ENCODE measurements at regions not wholly inside any gene's neighbourhood (a gene's known extent, or its start where the extent isn't known, plus 50 kb on each side); places are given as distances from the start of the nearest gene placed in this dataset.

DNA sequence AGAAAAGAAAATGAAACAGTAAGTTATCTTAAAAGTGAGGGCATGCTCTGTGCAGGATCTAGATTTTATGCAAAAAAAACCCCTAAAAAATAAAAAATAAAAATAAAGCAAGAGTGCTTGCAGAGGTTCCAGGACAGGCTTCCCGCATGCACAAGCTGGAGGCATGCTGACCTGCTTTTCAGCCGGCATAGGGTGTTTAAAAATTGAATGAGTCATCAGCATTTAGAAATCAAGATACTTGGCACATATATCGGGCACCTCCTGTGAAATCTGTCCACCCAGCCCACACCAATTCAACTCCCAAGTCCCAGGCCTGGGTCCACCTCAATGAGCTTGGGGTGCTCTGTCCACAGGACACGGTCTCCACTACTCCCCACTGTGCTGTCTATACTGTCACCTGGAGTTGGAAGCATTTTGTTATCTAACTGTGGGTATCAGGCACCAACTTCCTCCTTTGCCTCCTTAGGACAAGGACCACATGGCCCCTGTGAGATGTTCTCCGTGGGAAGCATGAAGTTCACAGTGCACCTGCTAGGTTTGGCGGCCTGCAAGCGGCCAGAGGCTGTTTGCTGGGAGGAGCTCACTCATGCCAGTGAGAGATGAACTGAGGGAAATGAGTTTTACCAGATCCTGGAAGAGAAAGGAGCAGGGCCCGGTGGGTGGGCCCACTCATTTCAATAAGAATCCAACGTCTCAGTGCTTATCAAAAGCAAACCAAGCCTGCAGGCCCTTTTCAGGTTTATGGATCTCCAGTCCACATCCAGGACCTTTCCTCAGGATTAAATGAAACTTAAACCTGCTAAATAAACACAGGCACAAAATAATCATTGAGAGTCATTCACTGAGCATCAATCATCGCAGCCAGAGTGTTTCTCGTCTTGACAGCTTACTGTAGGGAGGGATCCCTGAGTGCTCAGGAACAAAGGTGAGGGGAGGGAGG is 121.1 kb downstream of the FOXA2 start:
- no peak for DNase-seq (ENCODE audit: low read depth)
- TF ChIP-seq, protein P1, sequence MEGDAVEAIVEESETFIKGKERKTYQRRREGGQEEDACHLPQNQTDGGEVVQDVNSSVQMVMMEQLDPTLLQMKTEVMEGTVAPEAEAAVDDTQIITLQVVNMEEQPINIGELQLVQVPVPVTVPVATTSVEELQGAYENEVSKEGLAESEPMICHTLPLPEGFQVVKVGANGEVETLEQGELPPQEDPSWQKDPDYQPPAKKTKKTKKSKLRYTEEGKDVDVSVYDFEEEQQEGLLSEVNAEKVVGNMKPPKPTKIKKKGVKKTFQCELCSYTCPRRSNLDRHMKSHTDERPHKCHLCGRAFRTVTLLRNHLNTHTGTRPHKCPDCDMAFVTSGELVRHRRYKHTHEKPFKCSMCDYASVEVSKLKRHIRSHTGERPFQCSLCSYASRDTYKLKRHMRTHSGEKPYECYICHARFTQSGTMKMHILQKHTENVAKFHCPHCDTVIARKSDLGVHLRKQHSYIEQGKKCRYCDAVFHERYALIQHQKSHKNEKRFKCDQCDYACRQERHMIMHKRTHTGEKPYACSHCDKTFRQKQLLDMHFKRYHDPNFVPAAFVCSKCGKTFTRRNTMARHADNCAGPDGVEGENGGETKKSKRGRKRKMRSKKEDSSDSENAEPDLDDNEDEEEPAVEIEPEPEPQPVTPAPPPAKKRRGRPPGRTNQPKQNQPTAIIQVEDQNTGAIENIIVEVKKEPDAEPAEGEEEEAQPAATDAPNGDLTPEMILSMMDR (IDR thresholded peaks at IDR 0.05; ENCODE audit: insufficient read depth, low read length, poor library complexity, severe bottlenecking): no peak
- no peaks in the 10 kb centered on the region for H3K27me3 ChIP-seq (ENCODE audit: control insufficient read depth, insufficient read depth, low read length)
- H3K4me3 ChIP-seq (ENCODE audit: low read depth, low read length): no peak overlapping the region
- H3K36me3 ChIP-seq (ENCODE audit: control insufficient read depth, insufficient read depth, low read length): no peaks in the 10 kb centered on the region

DNA sequence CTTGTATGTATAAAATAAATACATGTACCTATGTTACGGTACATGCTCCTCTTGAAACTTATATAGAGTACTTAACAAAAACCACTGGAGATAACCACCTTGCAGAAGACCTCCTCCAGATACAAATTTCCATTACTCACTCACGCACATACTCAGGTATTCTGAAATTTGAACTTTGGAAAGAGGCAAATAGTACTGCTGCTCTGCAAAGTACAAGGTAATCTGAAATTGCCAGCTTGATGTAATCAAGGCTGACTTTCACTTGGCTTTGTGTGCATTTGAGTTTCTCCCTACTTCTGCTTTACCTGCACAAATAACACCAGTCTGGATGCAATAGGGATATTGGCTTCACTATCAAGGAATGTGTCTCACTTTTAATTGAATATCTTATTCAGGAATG is 123.6 kb downstream of the FOXA2 start:
- no peaks in the 10 kb centered on the region for H3K36me3 ChIP-seq (ENCODE audit: control insufficient read depth, insufficient read depth, low read length)
- TF ChIP-seq, protein P1 (IDR thresholded peaks at IDR 0.05; ENCODE audit: insufficient read depth, low read length, poor library complexity, severe bottlenecking): no peak
- DNase-seq (ENCODE audit: low read depth): no peak
- no peak overlapping the region for H3K4me3 ChIP-seq (ENCODE audit: low read depth, low read length)
- no peaks in the 10 kb centered on the region for H3K27me3 ChIP-seq (ENCODE audit: control insufficient read depth, insufficient read depth, low read length)

DNA sequence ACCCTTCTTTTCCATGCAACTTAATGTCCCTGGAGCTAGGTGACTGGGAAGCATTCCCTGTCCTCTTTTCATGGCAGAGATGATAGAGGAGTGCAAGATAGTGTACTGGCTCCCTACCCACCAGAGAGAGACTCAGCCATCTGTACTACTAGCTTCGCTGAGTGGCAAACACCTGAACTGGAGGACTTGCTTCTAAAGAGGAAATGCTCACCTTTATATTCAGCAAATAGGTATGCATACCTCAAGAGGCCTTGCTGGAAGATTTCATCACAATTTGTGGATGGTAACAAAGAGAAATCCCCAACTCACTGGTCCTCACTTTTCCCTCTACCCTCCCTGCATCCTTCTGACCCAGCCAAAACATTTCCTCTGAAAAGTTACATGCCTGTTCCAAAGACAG is 124.1 kb downstream of the FOXA2 start:
- Histone ChIP-seq H3K27me3 (ENCODE audit: control insufficient read depth, insufficient read depth, low read length) (no peaks in the 10 kb centered on the region), H3K4me3 (ENCODE audit: low read depth, low read length) (no peak overlapping the region), H3K36me3 (ENCODE audit: control insufficient read depth, insufficient read depth, low read length) (no peaks in the 10 kb centered on the region)
- no peak for DNase-seq (ENCODE audit: low read depth)
- TF ChIP-seq, protein P1 (IDR thresholded peaks at IDR 0.05; ENCODE audit: insufficient read depth, low read length, poor library complexity, severe bottlenecking): no peak

DNA sequence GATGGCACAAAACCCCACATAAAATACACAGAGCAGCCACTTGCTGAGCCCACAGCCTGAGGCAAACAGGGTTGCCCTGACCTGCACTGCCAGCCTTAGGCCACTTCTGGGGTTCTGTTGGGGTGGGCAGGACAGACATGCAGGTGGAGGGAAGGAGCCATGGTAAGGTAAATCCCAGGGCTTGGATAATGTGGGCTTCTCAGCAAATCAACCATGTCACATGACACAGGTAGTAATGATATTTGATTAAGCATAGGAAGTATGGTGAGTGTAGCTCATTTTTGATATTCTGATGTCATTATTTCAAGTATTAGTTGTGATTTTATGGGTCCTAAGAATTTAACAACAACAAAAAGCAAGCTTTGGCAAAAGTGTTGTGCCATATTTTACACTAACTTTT is 124.6 kb downstream of the FOXA2 start:
- Histone ChIP-seq H3K4me3 (ENCODE audit: low read depth, low read length) (no peak overlapping the region), H3K27me3 (ENCODE audit: control insufficient read depth, insufficient read depth, low read length) (no peaks in the 10 kb centered on the region), H3K36me3 (ENCODE audit: control insufficient read depth, insufficient read depth, low read length) (no peaks in the 10 kb centered on the region)
- DNase-seq (ENCODE audit: low read depth): no peak
- TF ChIP-seq, protein P1 (IDR thresholded peaks at IDR 0.05; ENCODE audit: insufficient read depth, low read length, poor library complexity, severe bottlenecking): no peak

DNA sequence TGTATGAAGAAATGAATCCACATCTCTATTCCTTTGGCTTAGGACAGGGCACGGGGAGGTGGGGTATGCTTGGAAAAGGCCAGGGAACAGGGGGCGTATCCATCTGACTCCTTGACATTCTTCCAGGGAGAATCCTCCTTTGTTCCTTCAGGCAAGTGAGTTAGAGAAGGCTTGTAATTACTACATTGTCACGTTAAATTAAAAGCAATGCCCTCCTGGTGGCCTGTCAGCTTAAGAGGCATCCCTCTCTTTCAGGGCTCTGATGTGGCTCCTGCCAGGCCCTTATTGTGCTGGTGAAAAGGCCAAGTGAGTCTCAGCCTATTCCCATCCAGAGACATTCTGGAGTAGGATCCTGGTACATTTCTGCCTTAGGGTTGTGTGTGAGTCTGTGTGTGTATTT is 128.3 kb downstream of the FOXA2 start:
- Histone ChIP-seq H3K27me3 (ENCODE audit: control insufficient read depth, insufficient read depth, low read length) (no peaks in the 10 kb centered on the region), H3K36me3 (ENCODE audit: control insufficient read depth, insufficient read depth, low read length) (no peaks in the 10 kb centered on the region), H3K4me3 (ENCODE audit: low read depth, low read length) (no peak overlapping the region)
- no peak for DNase-seq (ENCODE audit: low read depth)
- TF ChIP-seq, protein P1 (IDR thresholded peaks at IDR 0.05; ENCODE audit: insufficient read depth, low read length, poor library complexity, severe bottlenecking): no peak

DNA sequence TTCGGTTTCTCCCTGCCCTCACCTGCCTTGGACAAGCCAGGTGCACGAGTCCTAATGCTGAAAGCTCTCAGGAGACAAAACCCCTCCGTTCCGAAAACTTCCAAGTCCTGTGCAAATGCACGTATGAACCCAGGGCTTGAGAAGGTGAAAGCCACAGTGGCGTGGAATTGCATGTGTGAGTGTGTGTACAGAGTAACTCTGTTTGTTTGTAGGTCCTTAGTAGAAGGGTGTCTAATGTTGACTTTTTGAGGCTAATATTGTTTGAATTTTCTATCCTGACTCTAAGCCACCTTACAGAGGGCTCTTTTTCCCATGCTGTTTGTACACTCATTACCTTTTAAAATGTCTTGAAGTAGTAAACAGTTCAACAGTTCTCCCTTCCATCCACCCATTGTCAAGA is 129.1 kb downstream of the FOXA2 start:
- no peaks in the 10 kb centered on the region for H3K27me3 ChIP-seq (ENCODE audit: control insufficient read depth, insufficient read depth, low read length)
- TF ChIP-seq, protein P1 (IDR thresholded peaks at IDR 0.05; ENCODE audit: insufficient read depth, low read length, poor library complexity, severe bottlenecking): no peak
- H3K36me3 ChIP-seq (ENCODE audit: control insufficient read depth, insufficient read depth, low read length): no peaks in the 10 kb centered on the region
- DNase-seq (ENCODE audit: low read depth): no peak
- H3K4me3 ChIP-seq (ENCODE audit: low read depth, low read length): no peak overlapping the region

Data from kidney epithelial cell (primary cell).